ENCODE measurements at regions not wholly inside any gene's neighbourhood (a gene's known extent, or its start where the extent isn't known, plus 50 kb on each side); places are given as distances from the start of the nearest gene placed in this dataset.

DNA sequence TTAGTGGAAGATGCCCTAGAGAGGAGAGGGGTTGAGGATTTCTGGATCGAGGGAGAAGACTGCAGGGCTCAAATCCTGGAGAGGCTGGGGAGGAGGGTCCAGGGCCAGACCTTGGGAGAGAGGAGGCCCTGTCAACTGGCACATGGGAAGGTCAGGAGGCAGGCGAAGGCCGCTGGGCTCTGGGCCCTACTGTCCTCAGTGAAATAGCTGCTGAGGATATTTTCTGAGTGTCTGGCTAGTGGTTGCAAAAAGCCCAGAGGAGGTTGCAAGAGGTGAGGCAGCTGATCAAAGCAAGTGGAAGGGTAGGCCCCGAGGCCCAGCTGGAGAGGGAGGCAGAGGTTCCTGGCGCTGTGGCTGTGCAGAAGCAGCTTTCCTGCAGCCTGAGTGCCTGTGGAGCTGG, 103.4 kb upstream of the MLN start:
- TF ChIP-seq, protein P1, sequence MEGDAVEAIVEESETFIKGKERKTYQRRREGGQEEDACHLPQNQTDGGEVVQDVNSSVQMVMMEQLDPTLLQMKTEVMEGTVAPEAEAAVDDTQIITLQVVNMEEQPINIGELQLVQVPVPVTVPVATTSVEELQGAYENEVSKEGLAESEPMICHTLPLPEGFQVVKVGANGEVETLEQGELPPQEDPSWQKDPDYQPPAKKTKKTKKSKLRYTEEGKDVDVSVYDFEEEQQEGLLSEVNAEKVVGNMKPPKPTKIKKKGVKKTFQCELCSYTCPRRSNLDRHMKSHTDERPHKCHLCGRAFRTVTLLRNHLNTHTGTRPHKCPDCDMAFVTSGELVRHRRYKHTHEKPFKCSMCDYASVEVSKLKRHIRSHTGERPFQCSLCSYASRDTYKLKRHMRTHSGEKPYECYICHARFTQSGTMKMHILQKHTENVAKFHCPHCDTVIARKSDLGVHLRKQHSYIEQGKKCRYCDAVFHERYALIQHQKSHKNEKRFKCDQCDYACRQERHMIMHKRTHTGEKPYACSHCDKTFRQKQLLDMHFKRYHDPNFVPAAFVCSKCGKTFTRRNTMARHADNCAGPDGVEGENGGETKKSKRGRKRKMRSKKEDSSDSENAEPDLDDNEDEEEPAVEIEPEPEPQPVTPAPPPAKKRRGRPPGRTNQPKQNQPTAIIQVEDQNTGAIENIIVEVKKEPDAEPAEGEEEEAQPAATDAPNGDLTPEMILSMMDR (IDR thresholded peaks at IDR 0.05; ENCODE audit: low read depth, low read length), result no peak
- Histone ChIP-seq H3K9me3 (ENCODE audit: severe bottlenecking) (no peaks in the 10 kb centered on the region), H3K27ac (peak overlapping the region; percentile 33), H3K27me3 (ENCODE audit: insufficient read depth, low read depth, severe bottlenecking) (no peaks in the 10 kb centered on the region), H3K36me3 (no peaks in the 10 kb centered on the region), H3K4me3 (ENCODE audit: low read depth, low read length) (no peak overlapping the region)
- peak; percentile 50 for DNase-seq

- H3K36me3 ChIP-seq, result no peaks in the 10 kb centered on the region
- TF ChIP-seq, protein P1 (IDR thresholded peaks at IDR 0.05; ENCODE audit: low read depth, low read length), result no peak
- no peak overlapping the region for H3K4me3 ChIP-seq (ENCODE audit: low read depth, low read length)
- H3K27me3 ChIP-seq (ENCODE audit: insufficient read depth, low read depth, severe bottlenecking), result no peaks in the 10 kb centered on the region
- no peak for DNase-seq
- 0 out of 2 replicates have a peak overlapping the region, but pooled peaks have one; percentile 2 for H3K27ac ChIP-seq
- H3K9me3 ChIP-seq (ENCODE audit: severe bottlenecking), result no peaks in the 10 kb centered on the region
These were observed 102.6 kb upstream of the MLN start for GRCh38 chr6:33906439-33906838.

DNA sequence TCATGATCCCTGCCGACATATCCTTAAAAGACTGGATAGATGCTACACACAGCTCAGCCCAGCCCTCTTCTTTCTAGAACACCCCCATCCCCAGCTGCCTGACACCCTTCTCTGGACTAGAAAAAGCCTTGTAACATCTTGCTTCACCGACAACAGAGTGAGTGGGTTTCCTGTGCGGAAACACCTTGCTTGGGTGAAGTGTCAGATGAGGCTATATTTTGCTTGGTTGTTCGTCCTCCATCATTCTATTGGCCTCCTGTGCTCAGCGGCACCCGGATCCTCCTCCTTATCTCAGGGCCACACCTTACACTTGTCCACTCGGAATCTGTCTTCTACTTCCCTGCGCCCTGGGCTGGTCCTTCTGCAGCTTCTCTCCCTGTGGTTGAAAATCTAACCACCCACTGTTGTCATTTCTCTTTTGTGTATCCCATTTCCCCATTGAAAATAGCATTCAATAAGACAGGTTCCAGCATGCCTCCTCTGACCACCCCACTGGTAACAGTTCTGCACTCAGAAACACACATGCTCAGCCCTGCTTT, 101.3 kb upstream of the MLN start:
- TF ChIP-seq, protein P1 (IDR thresholded peaks at IDR 0.05; ENCODE audit: low read depth, low read length), result no peak
- Histone ChIP-seq H3K4me3 (ENCODE audit: low read depth, low read length) (no peak overlapping the region), H3K27me3 (ENCODE audit: insufficient read depth, low read depth, severe bottlenecking) (no peaks in the 10 kb centered on the region), H3K27ac (no peak overlapping the region; the same call in 1 of the 2 replicates), H3K36me3 (no peaks in the 10 kb centered on the region), H3K9me3 (ENCODE audit: severe bottlenecking) (no peaks in the 10 kb centered on the region)
- no peak for DNase-seq

- H3K27me3 ChIP-seq (ENCODE audit: insufficient read depth, low read depth, severe bottlenecking), result no peaks in the 10 kb centered on the region
These were observed 100.9 kb upstream of the MLN start for GRCh38 chr6:33904747-33905065.

DNA sequence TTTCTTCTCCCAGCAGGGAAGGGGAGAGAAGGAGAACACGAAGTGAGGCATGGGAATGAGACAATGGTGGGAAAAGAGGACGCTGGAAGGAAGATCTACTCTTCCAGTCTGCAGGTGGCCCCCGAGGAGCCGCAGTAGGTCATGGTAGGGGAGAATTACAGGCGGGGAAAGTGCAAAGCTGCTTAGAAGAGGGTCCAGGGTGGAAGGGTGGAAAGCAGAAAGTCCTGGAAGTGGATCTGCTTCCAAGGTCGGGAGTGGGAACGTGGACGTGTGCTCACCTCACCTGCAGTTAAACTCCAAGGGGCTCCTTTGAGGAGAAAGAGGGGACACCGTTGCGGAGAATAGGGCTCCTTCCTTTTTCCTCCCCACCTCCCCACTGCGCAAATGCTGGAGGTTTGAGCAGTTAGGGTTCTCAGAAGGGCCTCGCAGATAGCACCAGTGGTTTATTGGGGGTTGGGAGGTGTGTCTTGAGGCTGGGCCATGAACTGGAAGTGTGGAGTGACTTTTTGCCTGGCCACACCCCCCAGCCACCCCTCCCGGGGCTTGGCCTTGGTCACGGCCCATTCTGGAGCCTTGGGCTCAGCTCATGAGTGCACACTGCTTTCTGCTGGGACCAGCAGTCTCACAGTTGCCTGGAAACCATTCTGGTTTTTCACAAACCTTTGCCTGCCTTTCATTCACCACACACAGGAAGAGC, 100.4 kb upstream of the MLN start:
- TF ChIP-seq, protein P1 (IDR thresholded peaks at IDR 0.05; ENCODE audit: low read depth, low read length), result peak; percentile 28; the same call in 1 of the 2 replicates
- peak overlapping the region; percentile 60 for H3K27ac ChIP-seq
- no peaks in the 10 kb centered on the region for H3K27me3 ChIP-seq (ENCODE audit: insufficient read depth, low read depth, severe bottlenecking)
- no peaks in the 10 kb centered on the region for H3K9me3 ChIP-seq (ENCODE audit: severe bottlenecking)
- H3K36me3 ChIP-seq, result no peaks in the 10 kb centered on the region
- no peak overlapping the region for H3K4me3 ChIP-seq (ENCODE audit: low read depth, low read length)
- peak; percentile 92 for DNase-seq

More at GRCh38 chr6:33904747-33905065, 100.9 kb upstream of the MLN start:
- no peak overlapping the region for H3K4me3 ChIP-seq (ENCODE audit: low read depth, low read length)
- H3K9me3 ChIP-seq (ENCODE audit: severe bottlenecking), result no peaks in the 10 kb centered on the region
- H3K36me3 ChIP-seq, result no peaks in the 10 kb centered on the region
- TF ChIP-seq, protein P1 (IDR thresholded peaks at IDR 0.05; ENCODE audit: low read depth, low read length), result no peak
- H3K27ac ChIP-seq, result peak overlapping the region; percentile 60
- DNase-seq, result no peak

Data from WERI-Rb-1 (cell line).